Aorta (tissue), 5 donors: ENCODE measurements at regions not wholly inside any gene's neighbourhood (a gene's known extent, or its start where the extent isn't known, plus 50 kb on each side); places are given as distances from the start of the nearest gene placed in this dataset.

Source experiments
- ATAC-seq: fragments of 200-7000 bp; cut with Tn5 transposase; one replicate; pipeline ENCODE4 v1.9.1; 2022; ENCODE audit warnings: moderate library complexity; ENCODE audit not compliant: low FRiP score
- DNase-seq, 2 donors: peaks; one replicate each; pipeline ENCODE4 v3.0.0-alpha.2; 2020
- H3K27ac ChIP-seq, 2 donors: one replicate each; pipeline ENCODE4 v1.5.1; 2013; ENCODE audit warnings: low read length in 2 of 2, mild to moderate bottlenecking in 2 of 2, moderate library complexity in 2 of 2, control low read depth in 1 of 2, inconsistent platforms in 1 of 2, low read depth in 1 of 2
- H3K27me3 ChIP-seq, 2 donors: one replicate each; pipeline ENCODE4 v1.6.1; 2013; ENCODE audit warnings: control low read depth in 1 of 2, low read length in 1 of 2, mild to moderate bottlenecking in 1 of 2, moderate library complexity in 1 of 2; ENCODE audit not compliant: insufficient read depth in 2 of 2, control insufficient read depth in 1 of 2
- H3K36me3 ChIP-seq, 2 donors: one replicate each; pipeline ENCODE4 v1.6.1; 2013; ENCODE audit warnings: control low read depth in 1 of 2, low read length in 1 of 2, mild to moderate bottlenecking in 1 of 2; ENCODE audit not compliant: insufficient read depth in 2 of 2, control insufficient read depth in 1 of 2
- H3K4me1 ChIP-seq, 2 donors: one replicate each; pipeline ENCODE4 v1.6.1; 2013; ENCODE audit warnings: low read length in 2 of 2, control low read depth in 1 of 2, mild to moderate bottlenecking in 1 of 2, moderate library complexity in 1 of 2; ENCODE audit not compliant: insufficient read depth in 2 of 2, control insufficient read depth in 1 of 2
- H3K4me3 ChIP-seq, 2 donors: one replicate each; pipeline ENCODE4 v1.5.1; 2013; ENCODE audit warnings: low read length in 2 of 2, control low read depth in 1 of 2, mild to moderate bottlenecking in 1 of 2
- H3K9me3 ChIP-seq: one replicate; pipeline ENCODE4 v1.6.1; 2013; ENCODE audit warnings: mild to moderate bottlenecking, low read length; ENCODE audit not compliant: control insufficient read depth
- WGBS, 2 donors: extraction: QIAGEN DNeasy Blood & Tissue Kit; methylation state at CpG; one replicate each; pipeline ENCODE4 v1.1.7; 2013; 5-methylcytosine and 5-hydroxymethylcytosine counted together
- intact Hi-C, 2 donors: fragments of 100-400 bp; cut with DNase I; formaldehyde crosslinking; loops; one replicate each; pipeline versions ENCODE4 v1.14.2 to v1.15.0; 2022
- donor health status: healthy with polysubstance abuse.
- donor health status: Bipolar disorder and iron deficiency.
- donor health status: DM: no; HTN: no; CAD: no.
- donor health status: DM: no; HTN: no; CAD: no.
- donor health status: DM: yes; HTN: yes; CAD: no.

DNA sequence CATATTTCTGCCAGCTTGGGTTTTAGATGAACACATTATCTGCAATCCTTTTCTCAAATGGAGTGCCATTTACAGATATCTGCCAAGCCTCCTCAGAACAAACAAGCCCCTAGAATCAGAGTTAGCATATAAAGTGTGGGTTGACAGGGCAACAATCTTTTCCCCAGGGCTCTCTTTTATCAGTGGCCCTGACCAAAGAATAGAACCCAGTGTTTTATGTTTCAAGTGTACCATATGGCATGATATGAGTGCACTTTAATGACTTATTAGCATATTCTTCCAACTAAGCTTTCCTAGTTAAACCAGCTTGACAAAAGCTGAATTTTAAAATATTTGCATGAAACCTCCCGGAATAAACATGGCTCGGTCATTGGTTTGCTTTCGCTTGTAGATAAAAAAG, 57.3 kb downstream of the EVX1 start:
- Histone ChIP-seq H3K36me3 (no peaks in the 10 kb centered on the region), H3K4me3 (no peak overlapping the region), H3K27me3 (no peaks in the 10 kb centered on the region), H3K9me3 (peaks cover 2% of the 10 kb centered on the region), H3K4me1 (peaks cover 0 to 1% of the 10 kb centered on the region in 2 donors), H3K27ac (no peak overlapping the region)
- intact Hi-C loops = no loop called here
- DNase-seq (no peak), ATAC-seq (no peak)
- 94 to 97% methylated on average over 3 of the region's 3 CpGs for WGBS, 2 donors

DNA sequence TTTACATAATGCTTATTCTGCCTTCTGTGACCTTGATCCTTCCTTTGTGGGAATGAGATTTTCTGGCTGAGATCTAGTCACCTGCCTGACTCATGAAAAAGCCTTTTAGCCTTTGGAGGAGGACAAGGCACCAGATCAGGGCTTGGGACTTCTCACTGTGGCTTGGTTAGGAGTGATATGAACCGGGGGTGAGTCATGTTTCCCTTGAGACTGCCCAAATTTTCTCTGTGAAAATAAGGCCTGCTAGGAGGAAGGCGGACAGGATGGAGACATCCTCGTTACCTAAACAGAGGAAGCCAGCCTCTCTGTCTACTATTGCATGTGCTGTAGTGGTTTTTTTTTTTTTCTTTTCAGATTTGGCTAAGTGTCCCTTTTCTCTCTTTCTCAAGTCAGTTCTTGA, 57.8 kb downstream of the EVX1 start:
- 76 to 81% methylated on average over 3 of the region's 3 CpGs for WGBS, 2 donors
- Histone ChIP-seq H3K36me3 (no peaks in the 10 kb centered on the region), H3K27ac (no peak overlapping the region), H3K4me1 (peaks cover 0 to 1% of the 10 kb centered on the region in 2 donors), H3K4me3 (no peak overlapping the region), H3K27me3 (no peaks in the 10 kb centered on the region), H3K9me3 (no peaks in the 10 kb centered on the region)
- no peak for ATAC-seq
- intact Hi-C loops = no loop called here
- no peak for DNase-seq

DNA sequence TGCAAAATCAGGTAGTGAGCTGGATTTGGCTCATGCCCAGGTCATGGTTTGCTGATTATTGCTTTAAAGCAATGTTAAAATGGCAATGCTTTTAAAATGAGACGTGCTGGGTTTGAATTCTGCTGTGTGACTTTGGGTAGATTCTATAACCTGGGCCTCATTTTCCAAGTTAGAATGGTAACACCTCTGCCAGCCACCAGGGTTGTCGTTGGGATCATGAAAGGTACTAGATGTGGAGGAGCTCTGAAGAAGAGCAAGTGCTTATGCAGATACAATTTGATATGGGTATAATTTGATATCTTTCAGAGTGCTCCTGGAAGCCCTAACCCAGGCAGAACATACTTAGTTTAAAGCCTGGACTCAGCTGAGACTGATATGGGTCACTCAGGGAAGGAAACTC, 60.0 kb downstream of the EVX1 start:
- Histone ChIP-seq H3K36me3 (no peaks in the 10 kb centered on the region), H3K9me3 (no peaks in the 10 kb centered on the region), H3K4me1 (peaks cover 0 to 1% of the 10 kb centered on the region in 2 donors), H3K4me3 (no peak overlapping the region), H3K27ac (no peak overlapping the region), H3K27me3 (no peaks in the 10 kb centered on the region)
- 89 to 90% methylated on average over 2 of the region's 2 CpGs for WGBS, 2 donors
- intact Hi-C loops = no loop called here
- DNase-seq (no peak), ATAC-seq (no peak)

DNA sequence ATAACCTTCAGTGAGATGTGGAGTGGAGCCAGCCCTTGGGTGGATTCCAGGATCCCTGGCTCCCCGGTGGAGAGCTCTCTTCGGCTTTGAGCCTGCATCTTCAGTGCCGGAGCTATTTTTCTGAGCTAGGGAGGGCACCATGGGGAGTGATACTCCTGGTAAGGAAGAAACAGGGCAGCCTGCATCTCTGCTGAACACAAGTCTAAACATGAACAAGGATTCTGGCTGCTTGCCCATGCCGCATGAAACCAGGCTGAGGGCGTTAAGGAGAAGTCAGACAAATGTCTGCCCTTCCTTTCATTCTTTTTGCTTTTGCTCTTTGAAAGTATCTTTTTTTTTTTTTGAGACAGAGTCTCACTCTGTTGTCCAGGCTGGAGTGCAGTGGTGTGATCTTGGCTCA, 60.4 kb downstream of the EVX1 start:
- H3K27ac ChIP-seq = no peak overlapping the region
- H3K27me3 ChIP-seq = no peaks in the 10 kb centered on the region
- intact Hi-C loops = no loop called here
- H3K4me3 ChIP-seq = no peak overlapping the region
- no peak for ATAC-seq
- 56 to 58% methylated on average over 5 of the region's 5 CpGs for WGBS, 2 donors
- H3K4me1 ChIP-seq = peaks cover 0 to 1% of the 10 kb centered on the region in 2 donors
- H3K36me3 ChIP-seq = no peaks in the 10 kb centered on the region
- peak in 1 of 2 donors; percentile 42 for DNase-seq
- no peaks in the 10 kb centered on the region for H3K9me3 ChIP-seq

DNA sequence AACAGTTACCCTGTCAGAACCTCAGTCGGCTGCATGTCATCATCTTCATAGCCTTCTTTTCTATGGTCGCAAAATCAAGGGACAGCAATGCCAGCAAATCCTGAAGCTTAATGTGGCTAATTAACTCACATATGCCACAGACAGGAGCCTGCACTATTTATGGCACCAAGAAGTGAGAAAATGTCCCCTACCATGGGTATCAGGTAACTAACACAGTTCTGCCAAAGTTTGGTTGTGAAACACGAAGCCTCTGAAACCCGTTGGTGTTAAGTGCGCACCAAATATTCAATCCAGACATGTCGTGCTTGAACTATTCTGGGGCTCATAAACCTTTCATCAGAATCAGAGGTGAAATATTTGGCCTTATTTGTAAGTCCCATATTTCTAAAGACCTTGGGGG, 63.3 kb downstream of the EVX1 start:
- intact Hi-C loops = no loop called here
- Histone ChIP-seq H3K36me3 (no peaks in the 10 kb centered on the region), H3K9me3 (no peaks in the 10 kb centered on the region), H3K4me3 (no peak overlapping the region), H3K27me3 (no peaks in the 10 kb centered on the region), H3K27ac (no peak overlapping the region), H3K4me1 (peaks cover 0 to 1% of the 10 kb centered on the region in 2 donors)
- DNase-seq (no peak), ATAC-seq (no peak)
- 72 to 82% methylated on average over 6 of the region's 6 CpGs for WGBS, 2 donors

DNA sequence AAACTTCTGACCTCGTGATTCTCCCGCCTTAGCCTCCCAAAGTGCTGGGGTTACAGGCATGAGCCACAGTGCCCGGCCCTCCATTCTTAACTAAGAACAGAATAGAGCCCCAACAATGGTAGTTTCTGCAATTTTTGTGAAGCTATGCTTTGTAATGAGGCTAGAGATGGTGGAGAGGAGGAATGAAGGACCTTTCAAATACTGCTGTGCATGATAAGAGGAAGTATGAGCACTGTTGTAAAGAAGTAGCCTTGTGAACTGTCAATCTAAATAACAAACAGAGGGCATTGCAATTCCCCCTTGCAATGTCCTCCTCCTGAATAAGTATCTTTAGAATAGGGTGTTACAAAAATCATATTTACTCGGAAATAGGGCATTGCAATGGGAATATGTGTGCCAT, 70.2 kb downstream of the EVX1 start:
- 83 to 86% methylated on average over 4 of the region's 4 CpGs for WGBS, 2 donors
- H3K9me3 ChIP-seq = no peaks in the 10 kb centered on the region

DNA sequence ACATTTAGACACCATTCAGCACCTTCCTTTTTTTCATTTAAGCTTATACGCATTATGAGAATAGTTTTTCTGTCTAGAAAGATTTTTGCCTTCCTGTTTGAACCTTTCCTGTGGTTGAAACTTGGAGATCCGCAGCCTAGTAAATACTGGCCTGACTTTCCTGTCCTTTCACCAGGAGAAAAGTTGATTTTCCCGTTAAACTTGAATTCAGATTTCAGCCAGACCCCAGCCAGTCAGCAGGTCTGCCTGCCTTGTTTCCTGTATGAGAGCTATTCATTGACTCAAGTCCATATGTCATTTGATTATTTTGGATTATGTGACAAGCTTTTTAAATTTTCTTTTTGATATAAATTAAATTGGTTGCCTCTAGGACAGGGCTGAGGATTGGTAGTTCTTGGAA, 71.5 kb downstream of the EVX1 start:
- ATAC-seq = no peak

More for the DNA sequence above, 70.2 kb downstream of the EVX1 start:
- H3K4me1 ChIP-seq = no peaks in the 10 kb centered on the region
- no peaks in the 10 kb centered on the region for H3K27me3 ChIP-seq
- ATAC-seq = no peak
- intact Hi-C loops = no loop called here
- no peak for DNase-seq
- no peaks in the 10 kb centered on the region for H3K36me3 ChIP-seq
- H3K4me3 ChIP-seq = no peak overlapping the region
- no peak overlapping the region for H3K27ac ChIP-seq

DNA sequence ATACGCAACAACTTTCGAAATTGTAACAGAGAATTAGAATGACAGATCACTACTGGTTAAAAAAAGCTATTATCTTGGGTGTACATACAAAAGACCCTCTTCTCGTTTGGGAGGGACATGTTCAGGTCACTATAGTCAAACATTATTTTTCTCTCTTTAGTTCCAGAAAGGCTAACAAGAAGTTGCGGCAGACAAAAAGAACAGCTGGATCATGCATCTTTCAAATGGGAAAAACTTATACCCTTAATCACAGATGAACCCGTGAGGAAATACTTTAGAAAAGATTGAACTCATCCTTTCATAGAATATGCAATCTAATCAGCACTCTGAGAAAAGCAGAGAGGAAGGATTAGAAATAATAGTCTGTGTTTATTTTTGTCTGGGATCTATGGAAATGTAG, 72.5 kb downstream of the EVX1 start:
- Histone ChIP-seq H3K4me1 (no peaks in the 10 kb centered on the region), H3K36me3 (no peaks in the 10 kb centered on the region), H3K27ac (no peak overlapping the region), H3K4me3 (no peak overlapping the region), H3K27me3 (no peaks in the 10 kb centered on the region), H3K9me3 (peaks cover 5% of the 10 kb centered on the region)
- ATAC-seq (no peak), DNase-seq (no peak)
- intact Hi-C loops = no loop called here
- WGBS, 2 donors = 57 to 72% methylated on average over 5 of the region's 5 CpGs

More for the DNA sequence above, 71.5 kb downstream of the EVX1 start:
- Histone ChIP-seq H3K4me3 (no peak overlapping the region), H3K27ac (no peak overlapping the region), H3K27me3 (no peaks in the 10 kb centered on the region), H3K9me3 (peaks cover 3% of the 10 kb centered on the region), H3K36me3 (no peaks in the 10 kb centered on the region), H3K4me1 (no peaks in the 10 kb centered on the region)
- 12 to 25% methylated on average over 3 of the region's 3 CpGs for WGBS, 2 donors
- intact Hi-C loops = no loop called here
- DNase-seq = no peak

DNA sequence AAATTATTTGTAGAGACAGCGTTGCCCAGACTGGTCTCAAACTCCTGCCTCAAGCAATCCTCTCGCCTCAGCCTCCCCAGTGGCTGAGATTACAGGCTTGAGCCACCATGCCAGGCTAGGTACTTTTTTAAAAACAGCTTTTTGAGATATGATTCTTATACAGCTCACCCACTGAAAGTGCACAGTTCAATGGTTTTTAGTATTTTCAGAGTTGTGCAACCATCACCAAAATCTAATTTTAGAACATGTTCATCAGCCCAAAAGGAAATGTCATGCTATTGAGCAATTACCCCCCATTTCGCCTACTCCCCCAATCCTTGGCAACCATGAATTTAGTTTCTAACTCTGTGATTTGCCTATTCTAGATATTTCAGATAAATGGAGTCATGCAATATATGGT, 73.7 kb downstream of the EVX1 start:
- intact Hi-C loops = no loop called here
- WGBS, 2 donors = 49 to 81% methylated on average over 3 of the region's 3 CpGs
- ATAC-seq = peak; percentile 22

More for the DNA sequence above, 73.7 kb downstream of the EVX1 start:
- H3K36me3 ChIP-seq = no peaks in the 10 kb centered on the region
- DNase-seq = no peak
- no peaks in the 10 kb centered on the region for H3K4me1 ChIP-seq
- no peak overlapping the region for H3K27ac ChIP-seq
- H3K27me3 ChIP-seq = no peaks in the 10 kb centered on the region
- H3K4me3 ChIP-seq = no peak overlapping the region
- H3K9me3 ChIP-seq = peaks cover 7% of the 10 kb centered on the region
